AG04449 (cell line): ENCODE measurements at regions not wholly inside any gene's neighbourhood (a gene's known extent, or its start where the extent isn't known, plus 50 kb on each side); places are given as distances from the start of the nearest gene placed in this dataset.

Experiments
- CTCF ChIA-PET: fragments of 350-600 bp; formaldehyde crosslinking; extraction: SDS; loops from one replicate; lab custom pipeline; 2021; ENCODE audit warnings: antibody characterized with exemption; lab: Yijun Ruan, JAX
- POLR2A ChIA-PET: fragments of 400-600, 350-600 bp; formaldehyde crosslinking; extraction: SDS; loops from one replicate; lab custom pipeline; 2020; ENCODE audit warnings: antibody characterized with exemption, inconsistent platforms; lab: Yijun Ruan, JAX
- DNase-seq: peaks from one replicate; pipeline ENCODE4 v3.0.0-alpha.2; 2010; ENCODE audit warnings: low read depth, low spot score
- H3K4me3 ChIP-seq: 2 replicates; pipeline ENCODE4 v1.5.1; 2011; ENCODE audit warnings: low read depth, mild to moderate bottlenecking, control low read depth, low read length
- CTCF ChIP-seq: IDR thresholded peaks from one replicate; pipeline ENCODE4 v1.5.1; 2011; ENCODE audit warnings: mild to moderate bottlenecking, moderate library complexity, low read length, control low read depth, inconsistent platforms; ENCODE audit not compliant: insufficient read depth; ENCODE audit errors: missing control alignments

- no peak overlapping the region for H3K4me3 ChIP-seq
- TF ChIP-seq CTCF: no peak
- DNase-seq: no peak
- POLR2A ChIA-PET: no interaction called here
- CTCF ChIA-PET: interaction anchor here (3.3 kb wide), 1 partner anchor 16 kb away, joined by 12 read pairs; no protein-coding TSS in a partner anchor
These were observed 54.6 kb upstream of the STARD3NL start for GRCh38 chr7:38123494-38123893.

GRCh38 chr7:38127216-38128207 lies 50.5 kb upstream of the STARD3NL start:
- no peak overlapping the region for H3K4me3 ChIP-seq
- TF ChIP-seq CTCF: no peak
- POLR2A ChIA-PET: no interaction called here
- CTCF ChIA-PET: interaction anchor here (1.3 to 1.6 kb wide), 2 partner anchors 18 to 20 kb away, joined by 3 read pairs; no protein-coding TSS in a partner anchor
- DNase-seq: no peak
